Large intestine (tissue), 3 donors: ENCODE measurements at regions not wholly inside any gene's neighbourhood (a gene's known extent, or its start where the extent isn't known, plus 50 kb on each side); places are given as distances from the start of the nearest gene placed in this dataset.

Source experiments
- DNase-seq, 2 donors: peaks; one replicate each; pipeline versions ENCODE4 v3.0.0 to v3.0.0-alpha.2; 2013
- H3K27ac ChIP-seq: one replicate; pipeline ENCODE4 v1.5.1; 2013; ENCODE audit warnings: low read length
- H3K27me3 ChIP-seq: 2 replicates; pipeline ENCODE4 v1.6.1; 2013; ENCODE audit warnings: low read length; ENCODE audit not compliant: control insufficient read depth, insufficient read depth
- H3K36me3 ChIP-seq: 2 replicates; pipeline ENCODE4 v1.6.1; 2013; ENCODE audit warnings: low read length; ENCODE audit not compliant: control insufficient read depth, insufficient read depth
- H3K4me1 ChIP-seq: one replicate; pipeline ENCODE4 v1.6.1; 2013; ENCODE audit warnings: low read length; ENCODE audit not compliant: control insufficient read depth, insufficient read depth
- H3K4me3 ChIP-seq: one replicate; pipeline ENCODE4 v1.5.1; 2013; ENCODE audit warnings: low read length
- H3K9me3 ChIP-seq: one replicate; pipeline ENCODE4 v1.6.1; 2013; ENCODE audit warnings: mild to moderate bottlenecking, low read depth, low read length, moderate library complexity; ENCODE audit not compliant: control insufficient read depth
- WGBS: methylation state at CpG from one replicate; pipeline ENCODE4 v1.1.5; 2013; ENCODE audit warnings: low lambda C conversion rate; ENCODE audit not compliant: insufficient coverage; 5-methylcytosine and 5-hydroxymethylcytosine counted together

DNA sequence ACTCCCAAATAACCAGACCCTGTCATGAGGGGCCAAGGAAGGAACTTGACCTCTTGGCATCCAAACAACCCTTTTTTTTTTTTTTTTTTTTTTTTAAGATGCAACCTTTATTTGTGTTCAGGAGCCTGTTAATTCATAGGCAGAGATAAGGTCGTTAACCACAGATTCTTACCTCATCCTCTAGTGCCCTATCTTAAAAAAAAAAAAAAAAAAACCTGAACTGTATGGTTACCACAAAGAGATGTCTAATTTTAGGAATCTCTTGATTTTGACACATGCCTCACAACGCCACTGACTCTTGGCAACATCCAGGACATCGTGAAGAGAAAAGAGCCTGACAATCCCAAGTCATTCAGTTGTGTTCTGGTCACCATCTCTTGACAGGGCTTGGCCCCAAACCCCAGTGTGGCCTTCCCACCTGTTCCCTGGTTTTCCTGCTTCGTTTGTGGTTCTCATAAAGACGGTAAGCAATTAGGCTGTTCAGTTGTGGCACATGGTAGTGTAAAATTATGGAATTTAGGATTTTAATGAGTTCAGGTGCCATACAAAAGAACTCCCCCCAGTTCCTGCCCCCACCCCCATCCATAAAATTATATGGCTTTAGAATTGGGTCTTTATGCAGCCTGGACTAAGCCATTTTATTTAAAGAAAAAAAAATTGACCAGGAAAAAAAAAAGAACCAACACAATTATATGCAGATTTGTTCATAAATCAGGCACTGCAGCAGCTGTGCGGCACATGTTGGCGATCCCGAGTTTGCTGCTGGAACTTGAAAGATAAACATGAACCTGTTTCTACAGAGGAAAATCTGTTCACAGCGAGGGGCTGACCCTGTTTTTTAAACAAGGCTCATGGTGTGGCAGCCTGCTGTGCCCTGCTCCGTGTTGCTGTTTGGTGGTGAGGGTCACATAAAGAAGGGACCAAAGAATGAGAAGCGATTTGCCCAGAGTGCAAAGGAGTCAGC is 267.8 kb upstream of the CLINT1 start:
- Histone ChIP-seq H3K9me3 (no peaks in the 10 kb centered on the region), H3K4me1 (no peaks in the 10 kb centered on the region)
- WGBS, result 100% methylated on average over 1 of the region's 11 CpGs

DNA sequence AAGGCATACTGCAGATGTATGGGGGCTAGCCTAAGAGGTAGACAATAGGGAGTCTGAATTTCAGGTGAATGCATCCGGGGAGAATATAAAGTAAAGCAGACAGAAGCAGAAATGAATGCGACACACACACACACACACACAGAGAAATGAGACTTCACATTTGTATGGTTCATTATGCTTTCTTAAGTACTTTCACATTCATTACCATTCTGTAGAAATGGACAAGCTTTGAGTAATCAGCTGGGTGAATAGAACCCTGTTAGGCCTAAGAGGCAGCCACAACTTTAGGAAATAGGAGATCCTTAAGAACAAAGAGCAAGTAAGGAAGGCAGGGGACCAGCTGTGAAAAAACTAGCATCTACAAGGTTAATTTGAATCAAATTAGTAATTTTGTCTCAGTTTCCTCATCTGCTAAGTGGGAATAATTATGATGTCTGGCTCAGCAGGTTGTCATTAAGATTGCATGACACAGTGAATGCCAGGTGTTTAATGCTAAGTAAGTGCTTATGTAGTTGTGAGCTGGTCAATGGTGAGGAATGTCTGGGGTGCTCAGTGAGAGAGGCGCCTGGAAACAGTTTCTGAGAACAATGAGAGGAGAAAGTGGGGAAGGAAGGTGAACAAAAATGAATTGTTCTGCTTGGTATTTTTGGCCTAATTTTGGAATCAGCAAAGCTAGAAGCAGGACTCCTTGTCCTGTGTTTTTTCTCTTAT is 265.8 kb upstream of the CLINT1 start:
- Histone ChIP-seq H3K4me1 (no peaks in the 10 kb centered on the region), H3K9me3 (no peaks in the 10 kb centered on the region), H3K4me3 (no peak overlapping the region), H3K27ac (no peak overlapping the region), H3K27me3 (no peaks in the 10 kb centered on the region), H3K36me3 (no peaks in the 10 kb centered on the region)
- WGBS, result 100% methylated on average over 2 of the region's 3 CpGs
- no peak for DNase-seq

More for the DNA sequence above, 267.8 kb upstream of the CLINT1 start:
- Histone ChIP-seq H3K27ac (no peak overlapping the region), H3K4me3 (no peak overlapping the region), H3K36me3 (no peaks in the 10 kb centered on the region), H3K27me3 (no peaks in the 10 kb centered on the region)
- DNase-seq, result no peak

DNA sequence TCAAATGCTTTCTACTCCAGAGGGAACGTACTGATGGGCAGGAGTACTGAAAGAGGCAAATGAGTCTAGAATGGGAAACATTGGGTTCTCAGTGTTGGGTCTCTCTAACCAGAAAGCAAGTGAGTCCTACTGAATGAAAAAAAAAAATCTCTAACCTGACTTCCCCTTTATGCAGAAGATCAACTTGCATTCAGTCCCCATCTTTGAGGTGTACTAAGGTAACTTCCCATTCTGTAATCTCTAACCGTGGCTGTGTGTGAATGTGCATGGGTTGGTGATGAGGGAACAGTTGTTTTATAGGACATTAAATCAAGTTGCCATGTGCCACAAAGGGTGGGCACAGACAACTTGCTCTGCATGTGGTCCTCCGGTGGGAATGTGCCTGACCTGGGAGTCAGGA is 264.6 kb upstream of the CLINT1 start:
- H3K4me3 ChIP-seq, result no peak overlapping the region
- H3K4me1 ChIP-seq, result no peaks in the 10 kb centered on the region
- no peak for DNase-seq
- no peak overlapping the region for H3K27ac ChIP-seq
- H3K36me3 ChIP-seq, result no peaks in the 10 kb centered on the region
- H3K9me3 ChIP-seq, result no peaks in the 10 kb centered on the region
- WGBS, result 71% methylated on average over 1 of the region's 3 CpGs
- no peaks in the 10 kb centered on the region for H3K27me3 ChIP-seq

GRCh38 chr5:158121678-158122077 is 262.7 kb upstream of the CLINT1 start:
- Histone ChIP-seq H3K9me3 (no peaks in the 10 kb centered on the region), H3K4me3 (no peak overlapping the region), H3K27ac (no peak overlapping the region), H3K4me1 (no peaks in the 10 kb centered on the region), H3K27me3 (no peaks in the 10 kb centered on the region), H3K36me3 (no peaks in the 10 kb centered on the region)
- DNase-seq, result no peak
- WGBS, result no CpG with 5 or more reads among the region's 1 CpG

- H3K36me3 ChIP-seq, result no peaks in the 10 kb centered on the region
- no peaks in the 10 kb centered on the region for H3K4me1 ChIP-seq
- no peaks in the 10 kb centered on the region for H3K27me3 ChIP-seq
- no peak overlapping the region for H3K27ac ChIP-seq
- no peak for DNase-seq
- WGBS, result no CpG with 5 or more reads among the region's 1 CpG
- no peak overlapping the region for H3K4me3 ChIP-seq
- H3K9me3 ChIP-seq, result no peaks in the 10 kb centered on the region
These were observed 261.8 kb upstream of the CLINT1 start for GRCh38 chr5:158120760-158121159.

DNA sequence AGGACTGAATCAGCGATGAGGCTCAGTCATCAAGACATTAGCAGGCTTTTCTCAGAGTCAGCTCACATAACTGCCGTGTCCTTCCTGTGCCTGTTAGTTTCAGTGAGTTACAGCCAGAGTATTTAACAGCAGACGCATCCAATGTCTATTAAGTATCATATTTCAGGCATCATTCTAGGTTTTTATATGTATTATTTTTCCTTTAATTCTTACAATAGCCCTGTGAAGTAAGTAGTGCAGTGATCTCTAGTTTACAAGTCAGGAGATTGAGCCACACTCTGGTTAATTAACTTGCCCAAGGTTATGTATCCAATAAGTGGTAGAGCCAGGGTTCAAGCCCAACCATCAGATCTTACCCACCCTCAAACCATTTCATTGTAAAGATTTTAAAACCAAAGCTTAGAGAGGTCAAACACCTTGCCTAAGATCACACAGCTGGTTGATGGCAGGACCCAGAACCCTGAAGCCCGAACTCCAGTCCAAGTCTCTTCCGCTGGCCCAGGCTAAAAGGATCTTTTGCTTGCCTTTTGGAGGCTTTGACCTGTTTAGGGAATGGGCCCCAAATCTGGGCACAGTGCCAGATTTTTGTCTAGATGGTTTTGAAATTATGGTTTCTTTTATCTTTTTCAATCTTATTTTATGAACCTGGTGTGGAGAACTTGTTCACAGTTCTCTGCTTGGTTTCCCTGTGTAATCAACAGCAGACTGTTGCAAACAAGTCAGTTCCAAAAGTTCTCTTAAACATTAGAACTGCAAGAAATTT is 261.2 kb upstream of the CLINT1 start:
- Histone ChIP-seq H3K4me1 (no peaks in the 10 kb centered on the region), H3K9me3 (no peaks in the 10 kb centered on the region), H3K27ac (no peak overlapping the region), H3K4me3 (no peak overlapping the region), H3K27me3 (no peaks in the 10 kb centered on the region), H3K36me3 (no peaks in the 10 kb centered on the region)
- WGBS, result 100% methylated on average over 1 of the region's 5 CpGs
- DNase-seq, result no peak

- H3K4me3 ChIP-seq, result no peak overlapping the region
- H3K4me1 ChIP-seq, result no peaks in the 10 kb centered on the region
- H3K27ac ChIP-seq, result no peak overlapping the region
- no peaks in the 10 kb centered on the region for H3K27me3 ChIP-seq
- 86% methylated on average over 3 of the region's 6 CpGs for WGBS
- no peaks in the 10 kb centered on the region for H3K36me3 ChIP-seq
- no peak for DNase-seq
- no peaks in the 10 kb centered on the region for H3K9me3 ChIP-seq
These were observed 258.7 kb upstream of the CLINT1 start for GRCh38 chr5:158117467-158118160.

DNA sequence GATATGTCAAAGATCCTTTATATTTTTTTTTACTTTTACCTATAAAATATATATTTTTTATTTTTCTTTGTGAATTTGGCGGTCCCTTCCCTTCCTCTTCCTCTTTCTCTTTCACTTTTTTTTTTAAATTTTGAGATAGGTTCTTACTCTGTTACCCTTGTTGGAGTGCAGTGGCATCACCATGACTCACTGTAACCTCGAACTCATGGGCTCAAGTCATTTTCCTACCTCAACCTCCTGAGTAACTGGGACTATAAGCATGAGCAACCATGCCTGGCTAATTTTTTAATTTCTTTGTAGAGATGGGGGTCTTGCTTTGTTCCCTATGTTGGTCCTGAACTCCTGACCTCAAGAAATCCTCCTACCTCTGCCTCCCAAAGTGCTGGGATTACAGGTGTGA is 258.0 kb upstream of the CLINT1 start:
- Histone ChIP-seq H3K36me3 (no peaks in the 10 kb centered on the region), H3K9me3 (no peaks in the 10 kb centered on the region), H3K27ac (no peak overlapping the region), H3K4me3 (no peak overlapping the region), H3K4me1 (no peaks in the 10 kb centered on the region), H3K27me3 (no peaks in the 10 kb centered on the region)
- DNase-seq, result no peak
- WGBS, result 86% methylated on average over 1 of the region's 2 CpGs

DNA sequence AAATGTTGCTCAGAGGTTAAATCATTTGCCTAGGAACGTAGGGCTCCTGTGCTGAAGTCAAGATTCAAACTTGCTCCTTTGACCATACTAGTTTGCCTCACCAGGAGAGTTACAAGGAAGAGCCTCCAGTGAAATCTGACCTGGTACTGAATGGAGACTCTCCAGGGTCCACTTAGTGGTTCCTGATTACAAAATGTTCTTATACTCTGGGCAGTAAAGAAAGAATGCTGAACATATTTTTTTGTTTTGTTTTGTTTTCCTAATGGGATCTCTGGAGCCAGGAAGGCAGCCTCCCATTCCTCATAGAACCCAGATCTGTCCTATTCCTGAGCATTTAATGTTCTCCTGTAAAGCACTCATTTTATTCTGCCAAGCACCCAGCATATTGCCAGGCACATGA is 256.5 kb upstream of the CLINT1 start:
- H3K4me3 ChIP-seq, result no peak overlapping the region
- H3K4me1 ChIP-seq, result no peaks in the 10 kb centered on the region
- H3K36me3 ChIP-seq, result no peaks in the 10 kb centered on the region
- no peaks in the 10 kb centered on the region for H3K27me3 ChIP-seq
- no peaks in the 10 kb centered on the region for H3K9me3 ChIP-seq
- DNase-seq, result no peak
- WGBS, result no CpG with 5 or more reads among the region's 1 CpG
- no peak overlapping the region for H3K27ac ChIP-seq

- WGBS, result no CpG with 5 or more reads among the region's 3 CpGs
- Histone ChIP-seq H3K36me3 (no peaks in the 10 kb centered on the region), H3K27me3 (no peaks in the 10 kb centered on the region), H3K27ac (no peak overlapping the region), H3K9me3 (no peaks in the 10 kb centered on the region), H3K4me3 (no peak overlapping the region), H3K4me1 (no peaks in the 10 kb centered on the region)
- no peak for DNase-seq
These were observed 249.2 kb upstream of the CLINT1 start for GRCh38 chr5:158108177-158108576.
